ENCODE measurements at regions not wholly inside any gene's neighbourhood (a gene's known extent, or its start where the extent isn't known, plus 50 kb on each side); places are given as distances from the start of the nearest gene placed in this dataset.

- TF ChIP-seq POLR2A (IDR thresholded peaks at IDR 0.05) (no peak), EP300 (IDR thresholded peaks at IDR 0.05) (no peak)
- TF ChIP-seq, protein P1, sequence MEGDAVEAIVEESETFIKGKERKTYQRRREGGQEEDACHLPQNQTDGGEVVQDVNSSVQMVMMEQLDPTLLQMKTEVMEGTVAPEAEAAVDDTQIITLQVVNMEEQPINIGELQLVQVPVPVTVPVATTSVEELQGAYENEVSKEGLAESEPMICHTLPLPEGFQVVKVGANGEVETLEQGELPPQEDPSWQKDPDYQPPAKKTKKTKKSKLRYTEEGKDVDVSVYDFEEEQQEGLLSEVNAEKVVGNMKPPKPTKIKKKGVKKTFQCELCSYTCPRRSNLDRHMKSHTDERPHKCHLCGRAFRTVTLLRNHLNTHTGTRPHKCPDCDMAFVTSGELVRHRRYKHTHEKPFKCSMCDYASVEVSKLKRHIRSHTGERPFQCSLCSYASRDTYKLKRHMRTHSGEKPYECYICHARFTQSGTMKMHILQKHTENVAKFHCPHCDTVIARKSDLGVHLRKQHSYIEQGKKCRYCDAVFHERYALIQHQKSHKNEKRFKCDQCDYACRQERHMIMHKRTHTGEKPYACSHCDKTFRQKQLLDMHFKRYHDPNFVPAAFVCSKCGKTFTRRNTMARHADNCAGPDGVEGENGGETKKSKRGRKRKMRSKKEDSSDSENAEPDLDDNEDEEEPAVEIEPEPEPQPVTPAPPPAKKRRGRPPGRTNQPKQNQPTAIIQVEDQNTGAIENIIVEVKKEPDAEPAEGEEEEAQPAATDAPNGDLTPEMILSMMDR (IDR thresholded peaks at IDR 0.05): no peak
- H3K36me3 ChIP-seq: no peaks in the 10 kb centered on the region
- H3K4me3 ChIP-seq: no peak overlapping the region
- WGBS, 2 donors: 86 to 87% methylated on average over 9 of the region's 9 CpGs
- H3K9me3 ChIP-seq: no peaks in the 10 kb centered on the region
- no peak overlapping the region for H3K27ac ChIP-seq
- H3K4me1 ChIP-seq: peaks cover 0 to 4% (median 0%) of the 10 kb centered on the region in 4 donors
- H3K27me3 ChIP-seq: no peaks in the 10 kb centered on the region
- no peak for DNase-seq (ENCODE audit: low spot score in 2 of 2)
Observed at GRCh38 chr5:109992264-109992915, 302.7 kb downstream of the MAN2A1 start.

DNA sequence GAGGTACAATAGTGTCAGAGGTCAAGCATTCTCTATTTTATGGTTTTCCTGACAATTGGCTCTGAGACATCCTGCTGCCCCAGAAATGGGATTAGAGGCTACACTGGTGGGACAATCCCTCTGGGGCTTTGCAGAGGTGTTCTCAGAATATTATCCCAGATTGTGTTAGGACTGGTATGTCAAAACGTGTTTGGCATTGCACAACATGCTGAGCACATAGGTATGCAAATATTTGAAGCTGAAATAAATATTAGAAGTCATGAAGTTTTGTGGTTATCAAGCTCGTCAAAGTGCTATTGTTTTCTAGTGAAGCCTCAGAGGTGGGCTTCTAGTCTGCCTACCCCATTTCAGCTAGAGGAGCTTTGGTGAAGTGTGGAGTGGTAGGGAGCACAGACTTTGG is 304.4 kb downstream of the MAN2A1 start:
- no peak for DNase-seq (ENCODE audit: low spot score in 2 of 2)
- no peak overlapping the region for H3K4me3 ChIP-seq
- 82 to 83% methylated on average over 2 of the region's 2 CpGs for WGBS, 2 donors
- TF ChIP-seq POLR2A (IDR thresholded peaks at IDR 0.05) (no peak), EP300 (IDR thresholded peaks at IDR 0.05) (no peak)
- TF ChIP-seq, protein P1 (IDR thresholded peaks at IDR 0.05): no peak
- H3K36me3 ChIP-seq: no peaks in the 10 kb centered on the region
- no peaks in the 10 kb centered on the region for H3K27me3 ChIP-seq
- H3K9me3 ChIP-seq: no peaks in the 10 kb centered on the region
- peaks cover 0 to 4% (median 0%) of the 10 kb centered on the region in 4 donors for H3K4me1 ChIP-seq
- H3K27ac ChIP-seq: no peak overlapping the region

DNA sequence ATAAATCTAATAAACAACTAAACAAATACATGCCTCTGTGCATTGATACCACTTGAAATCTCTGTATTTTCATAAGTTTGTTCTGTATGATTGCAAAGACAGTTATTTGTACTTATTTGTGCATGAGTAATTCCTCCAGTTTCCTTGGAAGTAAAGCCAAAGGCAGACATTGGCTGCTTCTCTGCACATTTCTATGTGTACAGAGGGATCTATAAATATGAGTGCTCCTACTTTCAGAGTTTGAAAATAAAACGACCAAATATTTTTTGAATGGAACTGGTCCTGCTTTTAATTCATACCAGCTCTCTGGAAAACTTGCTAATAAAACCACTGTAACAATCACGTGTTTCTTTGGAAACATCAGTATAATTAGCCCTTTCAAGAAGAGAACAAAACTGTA is 306.5 kb downstream of the MAN2A1 start:
- Histone ChIP-seq H3K27me3 (no peaks in the 10 kb centered on the region), H3K9me3 (no peaks in the 10 kb centered on the region), H3K4me1 (peaks cover 0 to 9% (median 0%) of the 10 kb centered on the region in 4 donors), H3K4me3 (no peak overlapping the region), H3K36me3 (no peaks in the 10 kb centered on the region), H3K27ac (no peak overlapping the region)
- no peak for DNase-seq (ENCODE audit: low spot score in 2 of 2)
- no peak for TF ChIP-seq EP300 (IDR thresholded peaks at IDR 0.05)
- TF ChIP-seq POLR2A (IDR thresholded peaks at IDR 0.05): no peak
- TF ChIP-seq, protein P1 (IDR thresholded peaks at IDR 0.05): no peak
- 13 to 19% methylated on average over 2 of the region's 2 CpGs for WGBS, 2 donors

DNA sequence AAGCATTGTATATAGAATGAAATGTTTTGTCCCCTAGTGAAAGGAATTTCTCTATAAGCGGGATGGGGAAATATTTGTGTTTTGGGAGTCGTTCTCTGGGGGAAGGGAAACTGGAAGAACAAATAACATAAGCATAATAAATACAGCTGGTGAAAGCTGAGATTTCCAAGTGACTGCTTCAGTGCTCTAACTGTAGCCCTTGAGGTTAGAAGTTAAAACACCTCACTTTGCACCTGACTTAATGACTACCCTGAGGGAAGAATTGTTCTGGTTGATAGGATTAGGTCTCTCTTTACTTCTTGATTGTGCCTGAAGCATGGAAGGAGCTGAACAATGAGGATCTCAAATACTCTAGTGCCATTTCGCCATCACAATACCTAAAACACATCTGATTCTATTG is 307.4 kb downstream of the MAN2A1 start:
- H3K4me3 ChIP-seq: no peak overlapping the region
- no peak for DNase-seq (ENCODE audit: low spot score in 2 of 2)
- H3K4me1 ChIP-seq: peaks cover 0 to 9% (median 0%) of the 10 kb centered on the region in 4 donors
- no peaks in the 10 kb centered on the region for H3K27me3 ChIP-seq
- TF ChIP-seq, protein P1 (IDR thresholded peaks at IDR 0.05): no peak
- TF ChIP-seq POLR2A (IDR thresholded peaks at IDR 0.05) (no peak), EP300 (IDR thresholded peaks at IDR 0.05) (no peak)
- WGBS, 2 donors: 52 to 54% methylated on average over 3 of the region's 3 CpGs
- no peaks in the 10 kb centered on the region for H3K9me3 ChIP-seq
- H3K27ac ChIP-seq: no peak overlapping the region
- no peaks in the 10 kb centered on the region for H3K36me3 ChIP-seq

DNA sequence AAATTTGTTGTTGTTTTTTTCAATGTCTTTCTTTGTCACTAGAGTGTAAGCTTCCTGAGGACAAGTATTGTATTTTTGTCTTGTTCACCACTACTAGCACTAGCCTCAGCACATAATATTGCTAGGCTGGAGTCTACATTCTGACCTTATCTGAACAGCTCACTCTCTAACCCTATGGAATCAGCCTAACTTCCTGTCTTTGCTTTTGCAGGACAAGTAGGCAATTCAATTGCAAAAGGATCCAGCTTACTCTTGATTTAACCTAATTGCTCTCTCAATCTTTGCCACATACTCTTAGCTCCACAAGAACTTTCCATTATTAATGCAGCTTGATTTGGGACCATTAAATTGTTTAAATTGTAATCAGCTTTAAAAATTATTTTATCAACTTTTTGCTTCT is 308.5 kb downstream of the MAN2A1 start:
- H3K27me3 ChIP-seq: no peaks in the 10 kb centered on the region
- H3K36me3 ChIP-seq: no peaks in the 10 kb centered on the region
- no peak overlapping the region for H3K4me3 ChIP-seq
- H3K4me1 ChIP-seq: peaks cover 0 to 9% (median 0%) of the 10 kb centered on the region in 4 donors
- no peak for TF ChIP-seq POLR2A (IDR thresholded peaks at IDR 0.05)
- no peak for TF ChIP-seq EP300 (IDR thresholded peaks at IDR 0.05)
- TF ChIP-seq, protein P1 (IDR thresholded peaks at IDR 0.05): no peak
- no peaks in the 10 kb centered on the region for H3K9me3 ChIP-seq
- no peak for DNase-seq (ENCODE audit: low spot score in 2 of 2)
- H3K27ac ChIP-seq: no peak overlapping the region
